GM12878 (cell line): ENCODE measurements at regions not wholly inside any gene's neighbourhood (a gene's known extent, or its start where the extent isn't known, plus 50 kb on each side); places are given as distances from the start of the nearest gene placed in this dataset.

ENCODE experiments used
- ATF2 ChIP-seq: IDR thresholded peaks from 2 replicates; pipeline ENCODE4 v1.6.1; 2012; ENCODE audit warnings: low read length, inconsistent platforms
- BCL3 ChIP-seq: IDR thresholded peaks from 2 replicates; pipeline ENCODE4 v1.6.1; 2011; ENCODE audit warnings: borderline replicate concordance, low read depth, mild to moderate bottlenecking, moderate library complexity, low read length; ENCODE audit not compliant: insufficient read depth, poor library complexity, severe bottlenecking
- CTCF ChIP-seq, 3 experiments: IDR thresholded peaks in 2 of 3; conservative IDR thresholded peaks in 1 of 3; 2 replicates each; pipeline ENCODE4 v1.5.1; 2011; ENCODE audit warnings: low read depth in 3 of 3, low read length in 3 of 3, mild to moderate bottlenecking in 3 of 3, control low read depth in 2 of 3, moderate library complexity in 2 of 3, inconsistent platforms in 1 of 3, mixed read lengths in 1 of 3; ENCODE audit not compliant: control insufficient read depth in 2 of 3, insufficient read depth in 1 of 3; ENCODE audit errors: extremely low read depth in 1 of 3
- MAX ChIP-seq: IDR thresholded peaks from 2 replicates; pipeline ENCODE4 v1.6.1; 2012; ENCODE audit warnings: low read depth, low read length, improper control_type of control experiment
- MYC ChIP-seq: IDR thresholded peaks from 2 replicates; pipeline ENCODE4 v1.6.1; 2011; ENCODE audit warnings: mild to moderate bottlenecking, low read length, moderate library complexity, inconsistent platforms; ENCODE audit not compliant: insufficient read depth, insufficient replicate concordance, insufficient read length, severe bottlenecking
- NFYB ChIP-seq: IDR thresholded peaks from 2 replicates; pipeline ENCODE4 v1.6.1; 2011; ENCODE audit warnings: low read depth, mild to moderate bottlenecking, low read length, improper control_type of control experiment, moderate library complexity; ENCODE audit not compliant: insufficient read depth
- POLR2A ChIP-seq: IDR thresholded peaks from 2 replicates; pipeline ENCODE4 v1.6.1; 2011; ENCODE audit warnings: low read depth, mild to moderate bottlenecking, low read length
- POLR2AphosphoS5 ChIP-seq: IDR thresholded peaks from 2 replicates; pipeline ENCODE4 v1.6.1; 2011; ENCODE audit warnings: mild to moderate bottlenecking, low read length, inconsistent platforms
- SUZ12 ChIP-seq: fragments of 200-600 bp; sonication (generic); IDR thresholded peaks from one replicate; pipeline ENCODE4 v1.6.1; 2018; ENCODE audit warnings: antibody characterized with exemption, mild to moderate bottlenecking; ENCODE audit not compliant: unreplicated experiment
- TCF12 ChIP-seq: IDR thresholded peaks from 2 replicates; pipeline ENCODE4 v1.6.1; 2011; ENCODE audit warnings: low read depth, mild to moderate bottlenecking, low read length
- USF1 ChIP-seq: IDR thresholded peaks from 2 replicates; pipeline ENCODE4 v1.6.1; 2011; ENCODE audit warnings: borderline replicate concordance, low read depth, mild to moderate bottlenecking, moderate library complexity, mixed read lengths, low read length; ENCODE audit not compliant: insufficient read depth; ENCODE audit errors: extremely low read length
- ZNF384 ChIP-seq: IDR thresholded peaks from 2 replicates; pipeline ENCODE4 v1.6.1; 2012; ENCODE audit warnings: low read depth, mild to moderate bottlenecking, low read length, improper control_type of control experiment, borderline replicate concordance

GRCh38 chr13:44715287-44716230 lies 139.4 kb upstream of the TSC22D1 start:
- no peak for TF ChIP-seq MYC
- TF ChIP-seq NFYB = no peak
- TF ChIP-seq POLR2A = no peak
- TF ChIP-seq TCF12 = no peak
- no peak for TF ChIP-seq MAX
- no peak for TF ChIP-seq BCL3
- TF ChIP-seq SUZ12 = no peak
- no peak for TF ChIP-seq CTCF (IDR thresholded peaks at IDR 0.05 in 2 of 3, conservative IDR thresholded peaks at IDR 0.05 in 1 of 3; ENCODE audit: control insufficient read depth in 2 of 3, extremely low read depth in 1 of 3, insufficient read depth in 1 of 3, low read depth in 3 of 3, low read length in 3 of 3)
- TF ChIP-seq USF1 = no peak
- TF ChIP-seq ZNF384 = no peak
- TF ChIP-seq ATF2 = no peak
- no peak for TF ChIP-seq POLR2AphosphoS5
